IMR-90 (cell line): ENCODE measurements at regions not wholly inside any gene's neighbourhood (a gene's known extent, or its start where the extent isn't known, plus 50 kb on each side); places are given as distances from the start of the nearest gene placed in this dataset.

ENCODE experiments used
- ATAC-seq: fragments of 200-7000 bp; cut with Tn5 transposase; 2 replicates; pipeline ENCODE4 v1.9.1; 2020; ENCODE audit warnings: low read depth, mild to moderate bottlenecking, moderate library complexity
- BruUV-seq: library from RNA; stranded (reverse); fragments of 400-500 nt; replicated peaks from 2 replicates; lab custom pipeline; 2021; lab: Mats Ljungman, UMichigan
- CTCF ChIA-PET: fragments of 300-600 bp; formaldehyde crosslinking; extraction: SDS; loops from one replicate; lab custom pipeline; 2021; ENCODE audit warnings: antibody characterized with exemption; lab: Yijun Ruan, JAX
- POLR2A ChIA-PET: fragments of 300-600 bp; sonication (Branson Sonifier 250); formaldehyde crosslinking; loops from one replicate; lab custom pipeline; 2022; ENCODE audit warnings: antibody characterized with exemption; ENCODE audit not compliant: unreplicated experiment; lab: Charles Lee
- DNase-seq: peaks from one replicate; pipeline ENCODE4 v3.0.0; 2013
- H2AFZ ChIP-seq: replicated peaks from 2 replicates; pipeline ENCODE3; 2013; ENCODE audit warnings: low read length, mild to moderate bottlenecking; ENCODE audit not compliant: poor library complexity
- H2AK5ac ChIP-seq: 2 replicates; pipeline ENCODE4 v1.6.1; 2013; ENCODE audit warnings: low read depth, low read length, inconsistent platforms
- H2AK9ac ChIP-seq: replicated peaks from 2 replicates; pipeline ENCODE3; 2013; ENCODE audit warnings: mild to moderate bottlenecking, low read depth, low read length, moderate library complexity; ENCODE audit not compliant: poor library complexity
- H2BK120ac ChIP-seq: 2 replicates; pipeline ENCODE4 v1.6.1; 2013; ENCODE audit warnings: low read depth, low read length, inconsistent platforms
- H2BK15ac ChIP-seq: 3 replicates; pipeline ENCODE4 v1.6.1; 2013; ENCODE audit warnings: low read depth, low read length, inconsistent platforms
- H2BK20ac ChIP-seq: 2 replicates; pipeline ENCODE4 v1.6.1; 2013; ENCODE audit warnings: low read depth, mild to moderate bottlenecking, inconsistent platforms, low read length, moderate library complexity
- H2BK5ac ChIP-seq: 2 replicates; pipeline ENCODE4 v1.6.1; 2013; ENCODE audit warnings: mild to moderate bottlenecking, low read depth, low read length, inconsistent platforms; ENCODE audit not compliant: poor library complexity, severe bottlenecking
- H3K14ac ChIP-seq: replicated peaks from 2 replicates; pipeline ENCODE4 v1.6.1; 2013; ENCODE audit warnings: low read depth, low read length, inconsistent platforms
- H3K18ac ChIP-seq: 2 replicates; pipeline ENCODE4 v1.6.1; 2013; ENCODE audit warnings: low read depth, low read length, control low read depth
- H3K23ac ChIP-seq: 2 replicates; pipeline ENCODE4 v1.6.1; 2013; ENCODE audit warnings: low read depth, low read length, inconsistent platforms
- H3K27ac ChIP-seq: 2 replicates; pipeline ENCODE4 v1.5.1; 2013; ENCODE audit warnings: mild to moderate bottlenecking, control low read depth, low read length; ENCODE audit not compliant: insufficient read depth
- H3K27me3 ChIP-seq: 2 replicates; pipeline ENCODE4 v1.6.1; 2013; ENCODE audit warnings: low read length; ENCODE audit not compliant: control insufficient read depth, insufficient read depth
- H3K36me3 ChIP-seq: 2 replicates; pipeline ENCODE4 v1.6.1; 2013; ENCODE audit warnings: low read length, mixed read lengths; ENCODE audit not compliant: control insufficient read depth, insufficient read depth
- H3K4ac ChIP-seq: 2 replicates; pipeline ENCODE4 v1.6.1; 2013; ENCODE audit warnings: low read depth, low read length, inconsistent platforms
- H3K4me1 ChIP-seq: 2 replicates; pipeline ENCODE4 v1.6.1; 2013; ENCODE audit warnings: low read length, mixed read lengths; ENCODE audit not compliant: control insufficient read depth, insufficient read depth
- H3K4me2 ChIP-seq: 2 replicates; pipeline ENCODE4 v1.6.1; 2013; ENCODE audit warnings: low read depth, mild to moderate bottlenecking, control low read depth, low read length, moderate library complexity
- H3K4me3 ChIP-seq: 2 replicates; pipeline ENCODE4 v1.5.1; 2013; ENCODE audit warnings: low read depth, mild to moderate bottlenecking, control low read depth, low read length, moderate library complexity; ENCODE audit not compliant: insufficient read depth
- H3K56ac ChIP-seq: 2 replicates; pipeline ENCODE4 v1.6.1; 2013; ENCODE audit warnings: low read length, inconsistent platforms; ENCODE audit not compliant: insufficient read depth; ENCODE audit errors: extremely low read depth
- H3K79me1 ChIP-seq, 2 experiments: 2 replicates each; pipeline ENCODE4 v1.6.1; 2013; ENCODE audit warnings: low read length in 2 of 2, inconsistent platforms in 1 of 2, low read depth in 1 of 2
- H3K9ac ChIP-seq: 2 replicates; pipeline ENCODE4 v1.6.1; 2013; ENCODE audit warnings: low read depth, low read length, control low read depth
- H3K9me1 ChIP-seq: 2 replicates; pipeline ENCODE4 v1.6.1; 2013; ENCODE audit warnings: low read length, inconsistent platforms; ENCODE audit not compliant: insufficient read depth
- H3K9me3 ChIP-seq: 2 replicates; pipeline ENCODE4 v1.6.1; 2013; ENCODE audit warnings: low read length; ENCODE audit not compliant: control insufficient read depth, insufficient read depth
- H4K20me1 ChIP-seq: 2 replicates; pipeline ENCODE4 v1.6.1; 2013; ENCODE audit warnings: low read length, inconsistent platforms; ENCODE audit not compliant: insufficient read depth
- H4K5ac ChIP-seq: 2 replicates; pipeline ENCODE4 v1.6.1; 2013; ENCODE audit warnings: mild to moderate bottlenecking, low read depth, low read length, control low read depth
- H4K8ac ChIP-seq, 2 experiments: 2 replicates each; pipeline ENCODE4 v1.6.1; 2013; ENCODE audit warnings: low read depth in 2 of 2, low read length in 2 of 2, control low read depth in 1 of 2, inconsistent platforms in 1 of 2
- H4K91ac ChIP-seq: 2 replicates; pipeline ENCODE4 v1.6.1; 2013; ENCODE audit warnings: low read depth, low read length, inconsistent platforms; ENCODE audit not compliant: insufficient read depth
- CHD1 ChIP-seq: IDR thresholded peaks from 2 replicates; pipeline ENCODE4 v1.6.1; 2012; ENCODE audit warnings: low read depth, low read length, improper control_type of control experiment
- CTCF ChIP-seq: conservative IDR thresholded peaks from 2 replicates; pipeline ENCODE4 v1.5.1; 2012; ENCODE audit warnings: mild to moderate bottlenecking, low read depth, low read length, improper control_type of control experiment
- MAFK ChIP-seq: IDR thresholded peaks from 2 replicates; pipeline ENCODE4 v1.6.1; 2012; ENCODE audit warnings: low read depth, low read length, improper control_type of control experiment
- RAD21 ChIP-seq: IDR thresholded peaks from 2 replicates; pipeline ENCODE4 v1.6.1; 2012; ENCODE audit warnings: low read length, improper control_type of control experiment
- RCOR1 ChIP-seq: IDR thresholded peaks from 2 replicates; pipeline ENCODE4 v1.6.1; 2012; ENCODE audit warnings: mild to moderate bottlenecking, low read length, improper control_type of control experiment; ENCODE audit not compliant: insufficient replicate concordance
- RFX5 ChIP-seq: IDR thresholded peaks from 2 replicates; pipeline ENCODE4 v1.8.0; 2012; ENCODE audit warnings: low read depth, mild to moderate bottlenecking, low read length, moderate library complexity
- SMC3 ChIP-seq: fragments of 150-350 bp; IDR thresholded peaks from 2 replicates; pipeline ENCODE4 v1.6.1; 2016; ENCODE audit warnings: low read depth, mild to moderate bottlenecking, antibody characterized with exemption, low read length, moderate library complexity
- USF2 ChIP-seq: fragments of 150-350 bp; IDR thresholded peaks from 2 replicates; pipeline ENCODE4 v1.6.1; 2017; ENCODE audit warnings: mild to moderate bottlenecking, antibody characterized with exemption, low read length, low read depth
- WGBS, 2 experiments: methylation state at CpG; one replicate each; pipeline versions ENCODE4 v1.1.5 to v1.1.7; 2013; ENCODE audit warnings: missing lambda C conversion rate in 2 of 2; ENCODE audit not compliant: insufficient read length in 1 of 2; ENCODE audit errors: extremely low coverage in 2 of 2; 5-methylcytosine and 5-hydroxymethylcytosine counted together
- dilution Hi-C: fragments of 300-500 bp; cut with HindIII; formaldehyde crosslinking; loops from one replicate; pipeline ENCODE4 v1.14.3; 2018; ENCODE audit warnings: low sequenced_read_pairs; ENCODE audit not compliant: unreplicated experiment
- in situ Hi-C: fragments of 300-500 bp; cut with MboI; formaldehyde crosslinking; loops from 3 replicates; pipeline ENCODE4 v1.14.3; 2019; ENCODE audit warnings: low sequenced_read_pairs, inconsistent platforms, mixed read lengths
- intact Hi-C: fragments of 100-400 bp; cut with micrococcal nuclease; formaldehyde crosslinking; loops from 2 replicates; pipeline ENCODE4 v1.10.0; 2022

- in situ Hi-C loops (no loop called here), dilution Hi-C loops (no loop called here)
- BruUV-seq: no TSS peak
Measured at GRCh38 chr17:22203208-22203715, 510.9 kb downstream of the KCNJ18 start.

More at GRCh38 chr17:22203208-22203715, 510.9 kb downstream of the KCNJ18 start:
- Histone ChIP-seq H3K56ac (no peak overlapping the region), H3K9me3 (peaks cover 16% of the 10 kb centered on the region), H3K36me3 (no peaks in the 10 kb centered on the region), H4K91ac (no peak overlapping the region), H3K23ac (no peak overlapping the region), H2AFZ (no peak overlapping the region), H2BK5ac (no peak overlapping the region), H4K5ac (no peak overlapping the region), H3K4me2 (no peak overlapping the region), H3K4ac (no peak overlapping the region), H3K9ac (no peak overlapping the region), H4K8ac (no peak overlapping the region), H2BK20ac (no peak overlapping the region), H3K9me1 (no peaks in the 10 kb centered on the region), H3K14ac (no peak overlapping the region), H4K20me1 (no peaks in the 10 kb centered on the region), H3K4me1 (no peaks in the 10 kb centered on the region), H2AK5ac (no peak overlapping the region), H3K18ac (no peak overlapping the region), H2AK9ac (no peak overlapping the region), H2BK15ac (no peak overlapping the region), H3K27ac (no peak overlapping the region), H2BK120ac (no peak overlapping the region), H3K27me3 (no peaks in the 10 kb centered on the region), H3K4me3 (no peak overlapping the region), H3K79me1 (no peaks in the 10 kb centered on the region)
- ATAC-seq: no peak
- no peak for TF ChIP-seq RFX5
- no peak for TF ChIP-seq MAFK
- TF ChIP-seq CHD1: no peak
- TF ChIP-seq SMC3: no peak
- TF ChIP-seq CTCF: no peak
- no peak for TF ChIP-seq RCOR1
- TF ChIP-seq USF2: no peak
- TF ChIP-seq RAD21: no peak
- POLR2A ChIA-PET: no interaction called here
- intact Hi-C loops: no loop called here
- CTCF ChIA-PET: no interaction called here
- 73% methylated on average over 5 of the region's 29 CpGs; no CpG with 5 or more reads in 1 of the 2 experiments for WGBS, 2 experiments
- DNase-seq: no peak
